OCI-LY3 (cell line): ENCODE measurements at regions not wholly inside any gene's neighbourhood (a gene's known extent, or its start where the extent isn't known, plus 50 kb on each side); places are given as distances from the start of the nearest gene placed in this dataset.

Experiments
- CTCF ChIP-seq: fragments of 200-600, 300-600 bp; sonication (generic); IDR thresholded peaks from 2 replicates; pipeline ENCODE4 v1.5.1; 2014; ENCODE audit warnings: antibody characterized with exemption, low read length, low read depth
- EZH2phosphoT487 ChIP-seq: fragments of 200-600 bp; shearing (Covaris generic); IDR thresholded peaks from 2 replicates; pipeline ENCODE4 v1.6.1; 2018; ENCODE audit warnings: antibody characterized with exemption, mixed run types, low read depth

DNA sequence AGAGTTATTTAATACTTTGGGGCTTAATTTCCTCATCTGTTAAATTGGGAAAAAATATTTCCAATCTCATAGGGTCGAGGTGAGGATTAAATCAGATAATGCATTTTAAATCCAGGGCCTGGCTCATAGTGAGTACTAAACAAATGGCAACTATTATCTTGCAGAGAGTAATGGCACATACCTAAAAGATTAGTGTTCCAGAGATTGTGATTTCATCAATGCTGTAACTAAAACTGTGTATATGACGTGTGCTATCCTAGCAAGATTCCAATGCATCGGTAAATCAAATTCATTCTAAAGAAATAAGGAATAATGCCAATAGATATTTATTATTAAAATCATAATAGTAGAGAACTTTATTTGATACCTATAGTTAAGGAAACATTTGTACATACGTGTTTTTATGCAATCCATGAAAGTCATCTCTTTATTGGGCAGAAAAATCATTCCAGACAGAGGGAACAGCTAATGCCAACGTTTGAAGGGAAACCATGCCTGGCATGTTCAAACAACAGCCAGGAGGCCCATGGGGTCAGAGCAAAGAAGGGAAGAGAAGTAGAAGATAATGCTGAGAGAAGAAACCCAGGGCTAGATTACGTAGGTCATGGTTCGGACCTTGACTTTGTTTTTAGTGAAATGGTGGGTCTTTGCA, 174.8 kb upstream of the AGR3 start:
- TF ChIP-seq EZH2phosphoT487 (no peak), CTCF (no peak)
